ENCODE measurements at regions not wholly inside any gene's neighbourhood (a gene's known extent, or its start where the extent isn't known, plus 50 kb on each side); places are given as distances from the start of the nearest gene placed in this dataset.

DNA sequence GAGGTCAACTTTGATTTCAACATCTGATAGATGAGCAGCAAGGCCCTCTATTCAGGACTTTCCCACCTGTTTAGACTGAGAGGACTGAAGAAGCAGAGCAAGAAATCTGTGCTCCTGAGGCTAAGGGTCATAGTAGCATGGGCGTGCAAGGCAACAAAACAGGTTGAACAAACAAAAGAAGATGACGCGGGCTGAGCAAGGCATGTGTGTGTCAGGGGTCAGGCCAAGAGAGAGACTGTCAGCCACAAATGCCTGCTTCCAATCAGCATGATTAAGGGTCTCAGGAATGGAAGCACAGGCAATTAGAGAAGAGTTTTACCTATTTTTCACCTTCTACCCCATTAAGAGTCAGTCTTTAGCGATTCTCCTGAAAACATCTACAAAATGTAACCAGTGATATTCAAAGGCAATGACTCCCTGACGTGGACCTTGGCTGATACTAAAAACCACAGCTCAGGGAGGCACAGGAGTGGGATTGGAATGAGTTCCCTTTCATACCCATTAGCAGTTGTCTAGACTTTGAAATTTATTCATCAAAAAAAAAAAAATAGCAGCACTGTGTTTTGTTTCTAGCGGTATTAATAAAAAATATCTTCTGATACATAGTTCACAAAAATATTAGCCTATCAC is 81.9 kb downstream of the DYNAP start:
- TF ChIP-seq CTCF (IDR thresholded peaks at IDR 0.05) = no peak
- TF ChIP-seq EZH2phosphoT487 (IDR thresholded peaks at IDR 0.05) = no peak

Measured in neural progenitor cell (in vitro differentiated cells).